Keratinocyte (primary cell): ENCODE measurements at regions not wholly inside any gene's neighbourhood (a gene's known extent, or its start where the extent isn't known, plus 50 kb on each side); places are given as distances from the start of the nearest gene placed in this dataset.

ENCODE experiments used
- EZH2 ChIP-seq: IDR thresholded peaks from one replicate; pipeline ENCODE4 v1.6.1; 2012; ENCODE audit warnings: inconsistent platforms, mild to moderate bottlenecking, low read length, moderate library complexity
- TF ChIP-seq, protein P1 (sequence below), 3 experiments: IDR thresholded peaks in 1 of 3; conservative IDR thresholded peaks in 1 of 3; optimal IDR thresholded peaks in 1 of 3; 2 replicates in 2 of 3; 3 replicates in 1 of 3; pipeline versions ENCODE3 to v1.5.1; 2011; ENCODE audit warnings: low read length in 3 of 3, mild to moderate bottlenecking in 3 of 3, moderate library complexity in 2 of 3, control low read depth in 1 of 3, inconsistent platforms in 1 of 3; ENCODE audit not compliant: insufficient read depth in 2 of 3; ENCODE audit errors: extremely low read depth in 1 of 3

DNA sequence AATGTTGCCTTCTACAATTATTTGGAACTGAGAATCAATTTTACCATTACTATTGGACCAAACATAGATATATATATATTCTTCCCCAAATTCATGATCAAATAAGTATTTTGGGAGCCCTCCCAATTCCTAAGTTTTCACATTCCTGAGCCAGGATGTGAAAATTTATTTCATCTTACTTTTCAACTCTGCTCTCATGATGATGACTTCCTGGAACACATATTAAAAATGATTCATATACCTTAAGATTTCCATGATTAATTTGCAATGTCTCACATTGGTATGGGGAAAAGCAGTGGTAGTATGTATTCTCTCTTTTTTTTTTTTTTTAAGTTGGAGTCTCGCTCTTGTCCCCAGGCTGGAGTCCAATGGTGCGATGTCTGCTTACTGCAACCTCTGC is 596.1 kb upstream of the ZEB2 start:
- TF ChIP-seq, protein P1, sequence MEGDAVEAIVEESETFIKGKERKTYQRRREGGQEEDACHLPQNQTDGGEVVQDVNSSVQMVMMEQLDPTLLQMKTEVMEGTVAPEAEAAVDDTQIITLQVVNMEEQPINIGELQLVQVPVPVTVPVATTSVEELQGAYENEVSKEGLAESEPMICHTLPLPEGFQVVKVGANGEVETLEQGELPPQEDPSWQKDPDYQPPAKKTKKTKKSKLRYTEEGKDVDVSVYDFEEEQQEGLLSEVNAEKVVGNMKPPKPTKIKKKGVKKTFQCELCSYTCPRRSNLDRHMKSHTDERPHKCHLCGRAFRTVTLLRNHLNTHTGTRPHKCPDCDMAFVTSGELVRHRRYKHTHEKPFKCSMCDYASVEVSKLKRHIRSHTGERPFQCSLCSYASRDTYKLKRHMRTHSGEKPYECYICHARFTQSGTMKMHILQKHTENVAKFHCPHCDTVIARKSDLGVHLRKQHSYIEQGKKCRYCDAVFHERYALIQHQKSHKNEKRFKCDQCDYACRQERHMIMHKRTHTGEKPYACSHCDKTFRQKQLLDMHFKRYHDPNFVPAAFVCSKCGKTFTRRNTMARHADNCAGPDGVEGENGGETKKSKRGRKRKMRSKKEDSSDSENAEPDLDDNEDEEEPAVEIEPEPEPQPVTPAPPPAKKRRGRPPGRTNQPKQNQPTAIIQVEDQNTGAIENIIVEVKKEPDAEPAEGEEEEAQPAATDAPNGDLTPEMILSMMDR (optimal IDR thresholded peaks at IDR 0.05 in 1 of 3, IDR thresholded peaks at IDR 0.05 in 1 of 3, conservative IDR thresholded peaks at IDR 0.05 in 1 of 3; ENCODE audit: extremely low read depth in 1 of 3, insufficient read depth in 2 of 3, low read length in 3 of 3), result no peak
- TF ChIP-seq EZH2, result no peak
